ENCODE measurements at regions not wholly inside any gene's neighbourhood (a gene's known extent, or its start where the extent isn't known, plus 50 kb on each side); places are given as distances from the start of the nearest gene placed in this dataset.

- TF ChIP-seq CTCF (IDR thresholded peaks at IDR 0.05): no peak
- no peak overlapping the region for H2AFZ ChIP-seq
- H3K9ac ChIP-seq: no peak overlapping the region
- H3K36me3 ChIP-seq (ENCODE audit: control insufficient read depth, insufficient read depth, low read length): no peaks in the 10 kb centered on the region
- H3K4me1 ChIP-seq: peaks cover 7% of the 10 kb centered on the region
- H3K27ac ChIP-seq: no peak overlapping the region
- no peak overlapping the region for H3K4me2 ChIP-seq (ENCODE audit: low read length)
- H3K79me2 ChIP-seq: peaks cover 3% of the 10 kb centered on the region
- no peak overlapping the region for H3K4me3 ChIP-seq (ENCODE audit: low read depth, low read length)
- H3K9me3 ChIP-seq (ENCODE audit: control insufficient read depth, low read length): no peaks in the 10 kb centered on the region
- H3K27me3 ChIP-seq (ENCODE audit: control insufficient read depth, insufficient read depth, low read length): no peaks in the 10 kb centered on the region
These were observed 170.8 kb upstream of the ZNF267 start for GRCh38 chr16:31702796-31703195.

GRCh38 chr16:31703526-31704128, 170.0 kb upstream of the ZNF267 start:
- Histone ChIP-seq H3K4me2 (ENCODE audit: low read length) (no peak overlapping the region), H3K9ac (no peak overlapping the region), H3K36me3 (ENCODE audit: control insufficient read depth, insufficient read depth, low read length) (no peaks in the 10 kb centered on the region), H3K4me1 (peaks cover 7% of the 10 kb centered on the region), H3K27me3 (ENCODE audit: control insufficient read depth, insufficient read depth, low read length) (no peaks in the 10 kb centered on the region), H3K9me3 (ENCODE audit: control insufficient read depth, low read length) (no peaks in the 10 kb centered on the region), H2AFZ (no peak overlapping the region), H3K27ac (no peak overlapping the region), H3K79me2 (peaks cover 3% of the 10 kb centered on the region), H3K4me3 (ENCODE audit: low read depth, low read length) (no peak overlapping the region)
- no peak for TF ChIP-seq CTCF (IDR thresholded peaks at IDR 0.05)

- no peaks in the 10 kb centered on the region for H3K36me3 ChIP-seq (ENCODE audit: control insufficient read depth, insufficient read depth, low read length)
- TF ChIP-seq CTCF (IDR thresholded peaks at IDR 0.05): no peak
- H3K79me2 ChIP-seq: peaks cover 3% of the 10 kb centered on the region
- no peaks in the 10 kb centered on the region for H3K9me3 ChIP-seq (ENCODE audit: control insufficient read depth, low read length)
- H3K4me2 ChIP-seq (ENCODE audit: low read length): no peak overlapping the region
- H3K4me3 ChIP-seq (ENCODE audit: low read depth, low read length): no peak overlapping the region
- H3K9ac ChIP-seq: no peak overlapping the region
- no peak overlapping the region for H3K27ac ChIP-seq
- H3K4me1 ChIP-seq: peaks cover 7% of the 10 kb centered on the region
- no peaks in the 10 kb centered on the region for H3K27me3 ChIP-seq (ENCODE audit: control insufficient read depth, insufficient read depth, low read length)
- no peak overlapping the region for H2AFZ ChIP-seq
These were observed 169.5 kb upstream of the ZNF267 start for GRCh38 chr16:31704138-31704537.

- Histone ChIP-seq H3K4me2 (ENCODE audit: low read length) (no peak overlapping the region), H3K36me3 (ENCODE audit: control insufficient read depth, insufficient read depth, low read length) (no peaks in the 10 kb centered on the region), H3K79me2 (no peaks in the 10 kb centered on the region), H2AFZ (no peak overlapping the region), H3K9me3 (ENCODE audit: control insufficient read depth, low read length) (no peaks in the 10 kb centered on the region), H3K4me3 (ENCODE audit: low read depth, low read length) (no peak overlapping the region), H3K27ac (no peak overlapping the region), H3K27me3 (ENCODE audit: control insufficient read depth, insufficient read depth, low read length) (no peaks in the 10 kb centered on the region), H3K4me1 (peaks cover 7% of the 10 kb centered on the region), H3K9ac (no peak overlapping the region)
- no peak for TF ChIP-seq CTCF (IDR thresholded peaks at IDR 0.05)
These were observed 168.2 kb upstream of the ZNF267 start for GRCh38 chr16:31705371-31705770.

DNA sequence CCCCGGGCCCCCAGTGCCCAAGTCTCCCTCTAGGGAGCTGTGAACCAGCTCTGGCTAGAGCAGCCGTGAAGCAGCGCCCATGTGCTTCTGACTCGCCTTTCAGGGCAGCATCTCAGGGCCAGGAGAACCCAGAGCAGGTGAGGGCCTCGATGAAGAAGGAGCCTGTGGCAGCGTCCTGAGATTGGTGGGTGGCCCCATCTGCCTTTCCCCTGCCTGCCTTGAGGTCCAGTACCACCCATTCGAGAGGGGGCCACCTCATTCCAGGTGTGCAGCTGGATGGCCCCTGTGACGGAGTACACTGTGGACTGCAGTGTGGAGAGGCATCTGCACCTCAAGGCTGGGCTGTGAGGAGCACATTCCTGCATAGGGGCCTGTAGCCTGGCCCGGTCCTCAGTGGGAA, 167.3 kb upstream of the ZNF267 start:
- no peaks in the 10 kb centered on the region for H3K9me3 ChIP-seq (ENCODE audit: control insufficient read depth, low read length)
- H3K4me1 ChIP-seq: peaks cover 3% of the 10 kb centered on the region
- H3K79me2 ChIP-seq: no peaks in the 10 kb centered on the region
- H3K4me2 ChIP-seq (ENCODE audit: low read length): no peak overlapping the region
- no peak overlapping the region for H2AFZ ChIP-seq
- H3K4me3 ChIP-seq (ENCODE audit: low read depth, low read length): no peak overlapping the region
- TF ChIP-seq CTCF (IDR thresholded peaks at IDR 0.05): no peak
- no peak overlapping the region for H3K27ac ChIP-seq
- H3K27me3 ChIP-seq (ENCODE audit: control insufficient read depth, insufficient read depth, low read length): no peaks in the 10 kb centered on the region
- no peak overlapping the region for H3K9ac ChIP-seq
- no peaks in the 10 kb centered on the region for H3K36me3 ChIP-seq (ENCODE audit: control insufficient read depth, insufficient read depth, low read length)

Data from parathyroid adenoma (tissue), 2 donors.